Ovary (tissue), 7 donors: ENCODE measurements at regions not wholly inside any gene's neighbourhood (a gene's known extent, or its start where the extent isn't known, plus 50 kb on each side); places are given as distances from the start of the nearest gene placed in this dataset.

Source experiments
- DNase-seq, 5 donors: peaks; one replicate each; pipeline ENCODE4 v3.0.0-alpha.2; 2019 to 2020
- H3K27ac ChIP-seq, 2 donors: fragments of 200-600 bp; one replicate each; pipeline versions ENCODE4 v1.5.1 to v1.8.0; 2019 to 2022
- H3K27me3 ChIP-seq: fragments of 200-600 bp; one replicate; pipeline ENCODE4 v1.8.0; 2022
- H3K36me3 ChIP-seq: fragments of 200-600 bp; sonication (generic); one replicate; pipeline ENCODE4 v1.5.1; 2019
- H3K4me1 ChIP-seq: one replicate; pipeline ENCODE4 v1.8.1; 2013; ENCODE audit warnings: mild to moderate bottlenecking, moderate library complexity; ENCODE audit not compliant: insufficient read depth
- H3K4me3 ChIP-seq: fragments of 200-600 bp; sonication (generic); one replicate; pipeline ENCODE4 v1.5.1; 2017
- H3K9me3 ChIP-seq, 2 donors: fragments of 200-600 bp in 1 of 2; sonication (generic) in 1 of 2; one replicate each; pipeline versions ENCODE4 v1.5.1 to v1.8.1; 2013 to 2019; ENCODE audit warnings: mild to moderate bottlenecking in 1 of 2, moderate library complexity in 1 of 2
- EP300 ChIP-seq: sonication (generic); formaldehyde crosslinking; IDR thresholded peaks from one replicate; pipeline ENCODE4 v1.6.1; 2017; ENCODE audit warnings: antibody characterized with exemption
- POLR2A ChIP-seq: fragments of 450-650 bp; IDR thresholded peaks from one replicate; pipeline ENCODE4 v1.6.1; 2017; ENCODE audit warnings: antibody characterized with exemption, mild to moderate bottlenecking, moderate library complexity
- WGBS, 3 donors: extraction: QIAGEN DNeasy Blood & Tissue Kit in 1 of 3; methylation state at CpG; one replicate each; pipeline versions ENCODE4 v1.1.5 to v1.1.7; 2013 to 2017; 5-methylcytosine and 5-hydroxymethylcytosine counted together
- intact Hi-C, 4 donors: fragments of 100-400 bp; cut with DNase I; formaldehyde crosslinking; loops; one replicate each; pipeline versions ENCODE4 v1.11.0 to v1.15.1; 2022 to 2023
- TF ChIP-seq, protein P1 (sequence below), 3 donors: fragments of 450-650 bp in 2 of 3; fragments of 200-600 bp in 1 of 3; IDR thresholded peaks; one replicate each; pipeline versions ENCODE4 v1.5.1 to v1.8.0; 2016 to 2022; ENCODE audit warnings: antibody characterized with exemption in 3 of 3, mild to moderate bottlenecking in 1 of 3
- donor health status: DM: no; HTN: no; CAD: no; lungs with moderate emphysema.
- donor health status: DM: no; HTN: no; CAD: no.
- donor health status: Bipolar disorder and iron deficiency.
- donor health status: DM: no; HTN: no; CAD: no.
- donor health status: DM: yes; HTN: yes; CAD: no.

DNA sequence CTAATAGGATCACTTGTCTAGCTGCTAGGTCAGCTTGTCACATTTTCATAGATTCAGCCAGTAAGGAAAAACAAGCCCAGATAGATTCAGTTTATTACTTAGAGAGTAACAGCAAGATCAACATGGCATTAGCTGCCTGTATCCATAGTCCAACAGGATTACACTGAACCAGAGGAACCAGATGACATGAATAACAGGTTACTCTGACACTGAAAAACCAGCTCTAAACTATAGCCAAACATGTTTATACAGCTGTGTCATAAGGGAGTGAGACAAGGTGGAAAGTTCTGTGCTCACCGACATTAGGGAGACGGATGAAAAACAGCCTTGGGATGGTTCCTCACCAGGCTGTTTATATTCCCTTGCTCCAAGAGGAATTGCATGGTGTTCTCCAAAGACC lies 102.9 kb upstream of the EOLA2 start:
- H3K9me3 ChIP-seq: no peaks in the 10 kb centered on the region
- intact Hi-C loops: no loop called here
- TF ChIP-seq POLR2A: no peak
- TF ChIP-seq, protein P1, sequence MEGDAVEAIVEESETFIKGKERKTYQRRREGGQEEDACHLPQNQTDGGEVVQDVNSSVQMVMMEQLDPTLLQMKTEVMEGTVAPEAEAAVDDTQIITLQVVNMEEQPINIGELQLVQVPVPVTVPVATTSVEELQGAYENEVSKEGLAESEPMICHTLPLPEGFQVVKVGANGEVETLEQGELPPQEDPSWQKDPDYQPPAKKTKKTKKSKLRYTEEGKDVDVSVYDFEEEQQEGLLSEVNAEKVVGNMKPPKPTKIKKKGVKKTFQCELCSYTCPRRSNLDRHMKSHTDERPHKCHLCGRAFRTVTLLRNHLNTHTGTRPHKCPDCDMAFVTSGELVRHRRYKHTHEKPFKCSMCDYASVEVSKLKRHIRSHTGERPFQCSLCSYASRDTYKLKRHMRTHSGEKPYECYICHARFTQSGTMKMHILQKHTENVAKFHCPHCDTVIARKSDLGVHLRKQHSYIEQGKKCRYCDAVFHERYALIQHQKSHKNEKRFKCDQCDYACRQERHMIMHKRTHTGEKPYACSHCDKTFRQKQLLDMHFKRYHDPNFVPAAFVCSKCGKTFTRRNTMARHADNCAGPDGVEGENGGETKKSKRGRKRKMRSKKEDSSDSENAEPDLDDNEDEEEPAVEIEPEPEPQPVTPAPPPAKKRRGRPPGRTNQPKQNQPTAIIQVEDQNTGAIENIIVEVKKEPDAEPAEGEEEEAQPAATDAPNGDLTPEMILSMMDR (IDR thresholded peaks at IDR 0.05): no peak
- no peak for TF ChIP-seq EP300
- no peak overlapping the region for H3K27ac ChIP-seq
- 63 to 77% (median 73%) methylated on average over 2 of the region's 2 CpGs for WGBS, 3 donors
- H3K27me3 ChIP-seq: no peaks in the 10 kb centered on the region
- H3K4me1 ChIP-seq: no peaks in the 10 kb centered on the region
- H3K36me3 ChIP-seq: no peaks in the 10 kb centered on the region
- DNase-seq: no peak
- H3K4me3 ChIP-seq: no peak overlapping the region

DNA sequence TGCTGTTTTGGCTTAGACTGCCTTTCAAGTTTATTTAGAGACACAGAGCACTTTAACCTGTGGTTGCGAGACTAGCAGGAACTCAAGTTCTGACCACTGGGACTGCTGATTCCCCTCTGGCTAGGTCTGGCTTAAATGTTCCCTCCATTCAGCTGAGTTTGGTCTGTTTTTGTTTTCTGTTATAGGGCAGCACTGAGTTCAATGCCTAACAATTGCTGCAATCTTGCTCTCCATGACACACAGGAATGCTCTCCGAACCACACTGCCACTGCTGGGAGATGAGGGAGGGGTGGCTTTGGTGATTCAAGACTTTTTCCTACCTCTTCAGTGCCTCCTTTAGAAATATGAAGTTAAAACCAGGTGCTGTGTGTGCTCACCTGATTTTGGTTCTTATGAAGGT lies 106.3 kb upstream of the EOLA2 start:
- Histone ChIP-seq H3K27ac (no peak overlapping the region), H3K4me1 (no peaks in the 10 kb centered on the region), H3K9me3 (no peaks in the 10 kb centered on the region), H3K27me3 (no peaks in the 10 kb centered on the region), H3K4me3 (no peak overlapping the region), H3K36me3 (no peaks in the 10 kb centered on the region)
- intact Hi-C loops: no loop called here
- 33 to 37% (median 33%) methylated on average over 2 of the region's 2 CpGs for WGBS, 3 donors
- DNase-seq: no peak
- TF ChIP-seq, protein P1 (IDR thresholded peaks at IDR 0.05): no peak
- TF ChIP-seq EP300: no peak
- no peak for TF ChIP-seq POLR2A

DNA sequence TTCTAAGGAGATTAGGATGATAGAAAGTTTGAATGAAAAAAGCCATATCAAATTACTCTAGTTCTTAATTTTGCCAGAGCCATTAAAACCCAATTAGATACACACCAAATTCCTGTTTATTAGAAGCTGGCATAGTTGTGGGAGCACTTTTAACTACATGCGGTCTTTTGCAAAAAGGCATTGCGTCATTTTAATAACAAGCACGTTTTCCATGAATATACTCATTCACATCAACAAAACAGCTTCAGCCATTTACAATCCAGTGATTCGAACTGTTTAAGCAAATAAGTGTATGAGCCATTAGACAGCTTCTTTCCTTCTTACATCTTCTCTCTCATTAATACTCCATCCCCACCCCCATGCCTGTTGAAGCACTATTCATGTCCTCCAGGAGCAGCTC lies 109.5 kb upstream of the EOLA2 start:
- Histone ChIP-seq H3K9me3 (no peaks in the 10 kb centered on the region), H3K27ac (no peak overlapping the region), H3K4me1 (peaks cover 3% of the 10 kb centered on the region), H3K36me3 (no peaks in the 10 kb centered on the region), H3K4me3 (no peak overlapping the region), H3K27me3 (no peaks in the 10 kb centered on the region)
- intact Hi-C loops: no loop called here
- no peak for DNase-seq
- TF ChIP-seq POLR2A: no peak
- no peak for TF ChIP-seq EP300
- WGBS, 3 donors: 69 to 83% (median 79%) methylated on average over 4 of the region's 4 CpGs

DNA sequence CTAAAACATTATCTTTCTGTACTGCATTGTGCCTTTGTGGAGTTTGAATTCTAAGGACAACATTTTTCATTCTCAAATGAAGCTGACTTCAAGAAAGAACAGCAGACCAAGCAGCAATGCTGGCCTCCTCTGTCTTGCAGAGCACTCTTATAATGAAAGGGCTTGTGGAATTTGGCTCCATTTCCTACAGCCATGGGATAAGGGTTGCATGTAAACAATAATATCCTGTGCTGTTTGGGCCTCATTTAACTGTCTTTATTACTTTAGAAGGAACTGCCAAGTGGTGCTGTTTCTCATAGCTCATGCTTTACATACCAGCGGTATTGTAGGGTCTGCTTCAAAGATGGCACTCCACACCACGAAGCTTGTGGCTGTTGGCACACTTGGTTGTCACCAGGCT lies 111.4 kb upstream of the EOLA2 start:
- TF ChIP-seq EP300: no peak
- TF ChIP-seq, protein P1 (IDR thresholded peaks at IDR 0.05): no peak
- TF ChIP-seq POLR2A: no peak
- Histone ChIP-seq H3K4me1 (peaks cover 3% of the 10 kb centered on the region), H3K4me3 (no peak overlapping the region), H3K27me3 (no peaks in the 10 kb centered on the region), H3K36me3 (no peaks in the 10 kb centered on the region), H3K27ac (no peak overlapping the region), H3K9me3 (no peaks in the 10 kb centered on the region)
- 10 to 31% (median 15%) methylated on average over 2 of the region's 2 CpGs for WGBS, 3 donors
- no peak for DNase-seq
- intact Hi-C loops: no loop called here

DNA sequence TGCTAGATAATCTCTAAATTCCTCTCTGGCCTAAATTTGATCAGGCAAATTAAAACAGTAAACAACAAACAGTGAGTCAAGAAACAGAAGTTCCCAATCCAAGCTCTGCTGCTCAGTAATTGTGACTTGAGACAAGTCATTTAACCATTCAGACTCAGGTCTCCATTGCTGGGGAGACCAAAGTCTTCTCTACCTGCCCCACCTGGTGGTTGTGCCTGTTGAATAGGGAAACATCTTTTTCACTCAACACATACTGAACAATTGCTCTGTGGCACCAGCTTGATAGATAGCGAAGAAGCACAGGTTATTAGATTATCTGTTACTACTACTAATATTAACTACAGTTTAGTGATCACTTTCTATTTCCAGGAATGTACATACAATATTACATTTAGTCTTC lies 112.1 kb upstream of the EOLA2 start:
- intact Hi-C loops: no loop called here
- 89 to 97% (median 93%) methylated on average over 1 of the region's 1 CpG for WGBS, 3 donors
- TF ChIP-seq EP300 (no peak), POLR2A (no peak)
- TF ChIP-seq, protein P1 (IDR thresholded peaks at IDR 0.05): no peak

More for the DNA sequence above, 112.1 kb upstream of the EOLA2 start:
- Histone ChIP-seq H3K4me1 (peaks cover 3% of the 10 kb centered on the region), H3K4me3 (no peak overlapping the region), H3K27ac (no peak overlapping the region), H3K9me3 (no peaks in the 10 kb centered on the region), H3K27me3 (no peaks in the 10 kb centered on the region), H3K36me3 (no peaks in the 10 kb centered on the region)
- no peak for DNase-seq
